ENCODE measurements at regions not wholly inside any gene's neighbourhood (a gene's known extent, or its start where the extent isn't known, plus 50 kb on each side); places are given as distances from the start of the nearest gene placed in this dataset.

GRCh38 chr15:77549576-77550288, 83.0 kb downstream of the LINGO1 start:
- TF ChIP-seq, protein P1, sequence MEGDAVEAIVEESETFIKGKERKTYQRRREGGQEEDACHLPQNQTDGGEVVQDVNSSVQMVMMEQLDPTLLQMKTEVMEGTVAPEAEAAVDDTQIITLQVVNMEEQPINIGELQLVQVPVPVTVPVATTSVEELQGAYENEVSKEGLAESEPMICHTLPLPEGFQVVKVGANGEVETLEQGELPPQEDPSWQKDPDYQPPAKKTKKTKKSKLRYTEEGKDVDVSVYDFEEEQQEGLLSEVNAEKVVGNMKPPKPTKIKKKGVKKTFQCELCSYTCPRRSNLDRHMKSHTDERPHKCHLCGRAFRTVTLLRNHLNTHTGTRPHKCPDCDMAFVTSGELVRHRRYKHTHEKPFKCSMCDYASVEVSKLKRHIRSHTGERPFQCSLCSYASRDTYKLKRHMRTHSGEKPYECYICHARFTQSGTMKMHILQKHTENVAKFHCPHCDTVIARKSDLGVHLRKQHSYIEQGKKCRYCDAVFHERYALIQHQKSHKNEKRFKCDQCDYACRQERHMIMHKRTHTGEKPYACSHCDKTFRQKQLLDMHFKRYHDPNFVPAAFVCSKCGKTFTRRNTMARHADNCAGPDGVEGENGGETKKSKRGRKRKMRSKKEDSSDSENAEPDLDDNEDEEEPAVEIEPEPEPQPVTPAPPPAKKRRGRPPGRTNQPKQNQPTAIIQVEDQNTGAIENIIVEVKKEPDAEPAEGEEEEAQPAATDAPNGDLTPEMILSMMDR (IDR thresholded peaks at IDR 0.05; ENCODE audit: low read length) = no peak
- no peak for TF ChIP-seq EZH2 (IDR thresholded peaks at IDR 0.05; ENCODE audit: borderline replicate concordance, low read length)
